Hippocampal formation (tissue), 2 donors: ENCODE measurements at regions not wholly inside any gene's neighbourhood (a gene's known extent, or its start where the extent isn't known, plus 50 kb on each side); places are given as distances from the start of the nearest gene placed in this dataset.
"Not testable (repeated sequence)": the region's sequence is repeated elsewhere in the genome, so short reads cannot be mapped to it uniquely, and the experiment has no call there.

Experiments
- DNase-seq, 2 donors: peaks; one replicate each; lab custom pipeline; 2025; lab: John Stamatoyannopoulos, UW

DNA sequence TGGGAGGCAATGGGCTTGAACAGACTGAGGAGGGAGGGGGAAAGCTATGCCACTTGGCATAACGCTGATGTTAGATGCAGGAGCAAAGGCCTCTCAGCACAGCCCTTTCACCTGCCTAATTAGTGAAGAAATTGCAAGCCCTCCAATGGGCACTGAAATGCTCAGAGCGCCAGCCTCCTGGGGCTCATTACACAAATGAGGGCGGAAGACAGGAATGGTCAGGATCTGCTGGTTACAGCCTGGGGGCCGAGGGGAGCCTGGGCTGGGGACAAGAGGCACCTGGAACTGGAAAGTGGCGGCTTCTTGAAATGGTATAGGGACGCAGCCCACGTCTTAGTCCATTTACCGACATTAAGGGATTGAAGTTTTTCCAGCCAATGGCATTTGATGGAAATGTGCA lies 50.2 kb upstream of the PLET1 start:
- DNase-seq, result no peak

GRCh38 chr11:112315057-112315720 lies 54.5 kb upstream of the PLET1 start:
- no peak for DNase-seq

DNA sequence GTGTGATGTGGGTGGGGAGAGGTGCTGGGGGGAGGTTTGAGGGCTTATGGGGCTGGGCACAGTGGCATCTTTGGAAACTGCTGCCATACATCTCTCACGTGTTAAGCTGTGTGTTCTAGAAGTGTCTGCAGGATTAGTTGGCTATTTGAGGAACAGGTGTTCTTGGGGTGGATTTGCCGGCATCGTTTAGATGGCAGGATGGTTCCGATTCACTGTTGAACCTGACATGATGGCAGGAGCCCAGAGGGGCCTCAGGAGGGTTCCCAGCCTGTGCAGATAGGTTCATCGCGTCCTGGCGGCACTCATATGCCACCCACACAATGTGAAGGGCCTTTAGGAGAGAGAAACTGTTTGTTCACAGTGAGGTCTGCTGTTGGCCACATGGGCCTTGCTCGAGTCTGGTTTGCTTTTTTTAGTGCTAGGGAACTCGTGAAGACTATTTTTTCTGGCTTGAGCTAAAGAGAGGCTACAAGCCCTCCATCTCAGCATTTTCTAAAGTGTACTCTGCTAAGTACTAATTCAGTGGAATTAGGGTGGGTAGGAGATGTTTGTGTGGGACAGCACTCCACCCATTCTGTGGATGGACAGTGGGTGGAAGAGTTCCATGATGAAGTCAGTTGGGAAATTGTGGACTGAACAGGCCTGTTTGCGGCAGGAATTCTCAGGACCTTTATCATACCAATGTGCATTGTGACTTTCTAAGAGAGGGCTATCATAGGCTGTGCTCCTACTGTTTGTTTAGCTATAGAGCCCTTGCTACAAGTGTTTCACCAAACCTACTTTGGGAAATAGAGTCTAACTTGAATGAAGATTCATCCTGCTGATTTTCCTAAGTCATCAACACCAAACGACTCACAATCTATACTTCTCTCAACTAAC lies 55.4 kb upstream of the PLET1 start:
- no peak for DNase-seq

DNA sequence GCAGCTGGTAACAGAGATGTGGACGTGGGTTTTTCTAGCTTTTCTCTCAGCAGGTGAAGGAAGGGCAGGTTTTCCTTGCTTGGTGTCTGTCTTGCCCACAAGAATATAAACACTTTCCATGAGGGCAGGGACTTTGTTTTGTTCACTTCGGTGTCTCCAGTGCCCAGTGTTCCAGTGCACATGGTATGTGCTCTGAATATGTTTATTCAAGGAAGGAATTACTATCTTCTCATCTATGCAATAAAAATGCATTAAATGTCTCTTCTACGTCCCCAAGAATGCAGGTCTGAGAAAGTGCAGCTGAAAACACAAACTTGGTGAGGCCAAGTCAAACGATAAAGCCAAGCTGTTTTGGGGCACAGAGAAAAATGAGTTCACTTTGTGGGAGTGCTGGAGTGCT lies 56.3 kb upstream of the PLET1 start:
- no peak for DNase-seq

DNA sequence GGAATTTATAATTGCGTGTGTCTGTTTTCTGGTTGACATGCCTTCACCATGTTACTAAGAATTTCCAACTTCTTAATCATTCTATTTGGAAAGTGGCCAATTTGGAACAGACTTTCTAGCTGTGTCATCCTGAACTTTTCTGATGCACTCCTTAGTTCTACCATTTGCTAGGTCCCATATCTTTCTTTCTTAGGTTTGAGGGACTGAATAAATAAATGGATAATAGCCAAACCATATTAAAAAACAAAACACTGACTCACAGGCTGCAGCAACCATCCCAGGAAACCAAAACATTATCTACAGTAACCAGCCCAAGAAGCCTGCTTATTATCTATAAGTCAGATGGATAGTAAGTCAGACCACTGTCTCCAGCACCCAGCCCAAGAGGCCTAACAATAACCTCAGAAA lies 57.5 kb upstream of the PLET1 start:
- no peak for DNase-seq

DNA sequence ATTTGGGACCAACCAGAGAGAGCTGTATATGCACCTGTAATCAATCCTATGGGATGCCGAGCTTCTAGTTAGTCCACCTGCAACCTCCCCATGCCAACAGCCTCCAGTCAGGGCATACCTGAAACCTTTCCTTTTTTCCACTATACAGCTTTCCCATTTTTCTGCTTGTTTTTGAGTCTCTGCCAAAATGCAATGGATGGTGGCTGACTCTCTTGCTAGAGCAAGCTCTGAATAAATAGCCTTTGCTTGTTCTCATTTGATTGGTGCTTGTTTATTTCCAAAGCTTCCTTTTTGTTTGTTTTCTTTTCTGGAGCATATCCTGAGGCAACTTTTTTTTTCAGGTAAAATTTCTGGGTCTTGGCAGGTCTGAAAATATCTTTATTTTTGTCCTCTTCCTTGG lies 58.0 kb upstream of the PLET1 start:
- DNase-seq, result no peak

- no peak for DNase-seq
Measured at GRCh38 chr11:112320668-112321067, 60.0 kb upstream of the PLET1 start.

GRCh38 chr11:112321501-112322172 lies 61.0 kb upstream of the PLET1 start:
- no peak for DNase-seq

DNA sequence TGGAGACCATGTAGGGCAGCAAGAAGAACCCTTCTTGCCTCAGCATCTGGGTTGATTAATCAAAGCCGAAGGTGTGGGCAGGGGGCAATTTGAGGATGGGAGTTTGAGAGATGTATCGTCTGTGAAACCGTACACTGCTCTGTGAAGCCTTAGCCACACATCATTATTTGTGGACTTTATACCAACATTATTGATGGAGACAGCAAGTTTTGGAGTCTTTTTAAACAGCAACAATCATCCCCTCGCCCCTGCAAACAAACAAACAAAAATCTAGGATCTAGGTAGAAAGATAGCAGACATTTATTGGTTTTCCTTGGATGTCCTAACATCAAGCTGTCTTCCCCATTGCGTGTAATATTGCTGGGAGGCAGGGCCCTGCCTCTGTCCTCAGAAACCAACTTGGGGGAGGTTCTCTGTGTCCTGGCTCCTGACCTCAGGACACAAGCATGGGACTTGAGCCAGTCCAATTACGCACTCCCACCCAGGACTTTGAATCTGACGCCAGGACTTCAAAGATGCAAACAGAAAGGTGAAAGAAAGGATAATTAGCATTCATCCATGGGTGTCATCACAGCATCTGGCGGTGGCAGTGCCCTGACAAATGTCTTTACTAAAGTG lies 61.6 kb upstream of the PLET1 start:
- no peak for DNase-seq

DNA sequence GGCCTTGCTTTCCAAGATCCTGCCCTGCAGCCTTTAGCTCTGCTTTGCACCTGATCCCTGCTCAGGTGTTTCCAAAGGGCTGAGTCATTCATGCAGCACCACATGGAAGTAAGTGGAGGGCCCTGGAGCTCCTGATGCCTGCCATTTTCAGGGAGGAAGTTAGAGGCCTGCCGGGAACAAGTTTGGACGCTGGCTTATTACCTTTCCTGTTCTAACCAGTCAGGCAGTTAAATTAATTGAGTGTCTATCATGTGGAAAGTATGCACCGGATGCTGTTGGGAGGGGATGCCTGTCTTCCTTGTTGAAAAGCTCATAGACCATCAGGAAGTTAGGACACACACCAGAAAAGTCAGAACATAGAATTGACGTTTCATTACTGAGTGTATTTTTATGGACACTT lies 73.7 kb upstream of the PLET1 start:
- no peak for DNase-seq

- DNase-seq, result no peak
Measured at GRCh38 chr11:112336356-112336886, 75.8 kb upstream of the PLET1 start.

DNA sequence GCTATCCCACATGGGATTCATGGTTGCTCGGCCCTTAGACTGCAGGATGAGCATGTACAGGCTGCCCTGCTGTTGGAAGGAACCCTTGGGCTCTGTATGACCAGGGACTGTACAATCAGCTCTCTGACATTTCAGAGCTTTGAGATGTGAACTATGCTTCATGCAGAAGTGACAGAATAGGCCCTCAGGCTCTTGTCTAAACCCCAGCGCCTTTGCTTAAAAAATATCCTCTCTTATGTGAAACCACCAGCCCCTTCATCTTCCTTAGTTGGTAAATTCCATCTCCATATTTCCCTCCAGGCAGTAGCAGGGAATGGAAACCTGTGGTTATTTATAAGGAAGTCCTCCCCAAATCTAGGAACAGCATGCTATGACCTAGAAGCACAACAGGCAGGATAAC lies 78.9 kb upstream of the PLET1 start:
- no peak for DNase-seq

GRCh38 chr11:112343368-112344039 lies 82.8 kb upstream of the PLET1 start:
- no peak for DNase-seq

DNA sequence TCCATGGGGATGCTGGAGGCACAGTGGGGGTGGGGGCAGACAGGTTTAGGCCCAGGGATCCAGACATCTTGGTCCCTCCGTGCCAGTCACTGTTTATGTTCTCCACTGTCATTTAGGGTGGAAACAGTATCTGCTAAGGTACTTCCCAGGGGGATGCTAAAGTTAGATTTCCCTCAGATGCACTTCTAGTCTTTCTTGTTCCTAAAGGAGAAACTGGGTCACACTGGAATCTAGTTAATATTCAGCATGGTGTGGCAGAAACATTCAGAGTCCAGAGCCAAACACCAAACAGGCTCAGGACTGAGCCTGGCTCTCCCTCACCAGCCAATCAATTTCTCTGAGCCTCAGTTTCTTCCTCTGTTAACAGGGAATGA lies 83.4 kb upstream of the PLET1 start:
- no peak for DNase-seq

DNA sequence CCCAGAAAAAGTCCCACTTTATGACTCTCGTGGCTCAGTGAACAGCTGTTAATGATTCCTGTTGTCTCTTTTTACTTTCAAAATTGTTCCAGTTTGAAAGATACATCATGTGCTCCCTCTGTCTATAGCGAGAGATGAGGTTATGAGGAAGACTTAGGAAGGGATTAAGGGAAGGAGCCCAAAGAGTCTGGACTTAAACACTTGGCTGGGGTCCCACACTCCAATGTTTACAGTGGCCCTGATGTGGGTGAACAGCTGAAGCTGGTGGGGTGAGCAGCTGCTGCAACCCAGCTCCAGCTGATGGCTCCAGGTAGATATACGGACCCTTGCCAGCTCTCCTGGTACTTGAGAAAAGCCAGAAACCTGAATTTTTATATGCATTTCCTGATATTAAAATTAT lies 84.5 kb upstream of the PLET1 start:
- DNase-seq, result no peak

GRCh38 chr11:112345706-112346105 lies 85.0 kb upstream of the PLET1 start:
- DNase-seq, result no peak

- no peak for DNase-seq
Measured at GRCh38 chr11:112346586-112346985, 85.9 kb upstream of the PLET1 start.

- no peak for DNase-seq
Measured at GRCh38 chr11:112348480-112349029, 87.9 kb upstream of the PLET1 start.

DNA sequence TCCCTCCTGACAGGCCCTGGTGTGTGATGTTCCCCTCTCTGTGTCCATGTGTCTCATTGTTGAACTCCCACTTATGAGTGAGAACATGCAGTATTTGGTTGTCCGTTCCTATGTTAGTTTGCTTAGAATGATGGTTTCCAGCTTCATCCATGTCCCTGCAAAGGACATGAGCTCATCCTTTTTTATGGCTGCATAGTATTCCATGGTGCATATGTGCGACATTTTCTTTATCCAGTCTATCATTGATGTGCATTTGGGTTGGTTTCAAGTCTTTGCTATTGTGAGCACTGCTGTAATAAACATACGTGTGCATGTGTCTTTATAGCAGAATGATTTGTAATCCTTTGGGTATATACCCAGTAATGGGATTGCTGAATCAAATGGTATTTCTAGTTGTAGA lies 90.8 kb upstream of the PLET1 start:
- DNase-seq, result not testable (repeated sequence)

- DNase-seq, result no peak
Measured at GRCh38 chr11:112352907-112353306, 92.2 kb upstream of the PLET1 start.

- DNase-seq, result no peak
Measured at GRCh38 chr11:112354364-112354763, 93.7 kb upstream of the PLET1 start.
